IgD-negative memory B cell (primary cell): ENCODE measurements at regions not wholly inside any gene's neighbourhood (a gene's known extent, or its start where the extent isn't known, plus 50 kb on each side); places are given as distances from the start of the nearest gene placed in this dataset.

Experiments used
- H3K27ac Mint-ChIP-seq, 3 donors: one replicate each; pipeline ENCODE4 v1.8.0; 2020 to 2022; ENCODE audit warnings: mild to moderate bottlenecking in 3 of 3, mixed read lengths in 3 of 3, moderate library complexity in 1 of 3
- H3K27me3 Mint-ChIP-seq: one replicate; pipeline ENCODE4 v1.8.0; 2021; ENCODE audit warnings: mixed read lengths
- H3K36me3 Mint-ChIP-seq: one replicate; pipeline ENCODE4 v1.8.0; 2020; ENCODE audit warnings: mild to moderate bottlenecking, mixed read lengths
- H3K4me1 Mint-ChIP-seq, 3 donors: one replicate each; pipeline ENCODE4 v1.8.0; 2020 to 2022; ENCODE audit warnings: mixed read lengths in 3 of 3, mild to moderate bottlenecking in 1 of 3
- H3K4me3 Mint-ChIP-seq, 4 donors: one replicate each; pipeline ENCODE4 v1.8.0; 2020 to 2022; ENCODE audit warnings: mild to moderate bottlenecking in 4 of 4, mixed read lengths in 4 of 4, moderate library complexity in 3 of 4
- H3K9me3 Mint-ChIP-seq, 3 donors: one replicate each; pipeline ENCODE4 v1.8.0; 2020 to 2021; ENCODE audit warnings: mixed read lengths in 3 of 3, mild to moderate bottlenecking in 1 of 3

DNA sequence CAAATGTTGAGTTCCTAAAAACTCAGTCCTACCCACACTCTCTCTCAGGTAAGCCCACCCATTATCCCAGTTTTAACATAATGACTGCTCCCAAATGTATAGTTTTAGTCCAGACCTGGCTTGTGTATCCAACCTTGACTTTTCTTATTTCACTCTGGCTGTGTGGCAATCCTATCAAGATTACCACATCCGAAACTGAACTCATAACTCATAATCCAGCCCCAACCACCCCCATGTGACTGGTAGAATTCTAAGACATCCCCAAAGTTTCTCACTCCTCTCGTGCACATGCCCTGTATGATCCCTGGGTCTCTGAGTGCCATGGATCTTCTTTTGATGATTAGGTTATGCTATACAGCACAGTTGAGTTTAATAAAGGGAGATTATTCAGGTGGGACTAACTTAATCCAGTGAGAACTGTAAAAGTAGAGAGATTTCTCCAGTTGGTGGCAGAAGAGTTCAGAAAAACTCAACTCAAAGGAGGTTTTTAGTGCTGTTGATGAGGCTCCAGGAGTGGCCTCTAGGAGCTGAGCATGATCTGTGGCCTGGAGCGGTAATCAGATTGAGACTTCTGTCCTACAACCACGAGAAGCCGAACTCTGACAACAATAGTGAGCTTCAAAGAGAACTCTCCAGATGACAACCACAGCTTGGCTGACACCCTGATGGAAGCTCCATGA, 413.4 kb downstream of the ZNF536 start:
- Mint-ChIP-seq H3K9me3 (peaks cover 0 to 15% (median 4%) of the 10 kb centered on the region in 3 donors), H3K27me3 (no peaks in the 10 kb centered on the region), H3K4me3 (no peak overlapping the region), H3K4me1 (no peaks in the 10 kb centered on the region), H3K36me3 (no peaks in the 10 kb centered on the region), H3K27ac (no peak overlapping the region)

DNA sequence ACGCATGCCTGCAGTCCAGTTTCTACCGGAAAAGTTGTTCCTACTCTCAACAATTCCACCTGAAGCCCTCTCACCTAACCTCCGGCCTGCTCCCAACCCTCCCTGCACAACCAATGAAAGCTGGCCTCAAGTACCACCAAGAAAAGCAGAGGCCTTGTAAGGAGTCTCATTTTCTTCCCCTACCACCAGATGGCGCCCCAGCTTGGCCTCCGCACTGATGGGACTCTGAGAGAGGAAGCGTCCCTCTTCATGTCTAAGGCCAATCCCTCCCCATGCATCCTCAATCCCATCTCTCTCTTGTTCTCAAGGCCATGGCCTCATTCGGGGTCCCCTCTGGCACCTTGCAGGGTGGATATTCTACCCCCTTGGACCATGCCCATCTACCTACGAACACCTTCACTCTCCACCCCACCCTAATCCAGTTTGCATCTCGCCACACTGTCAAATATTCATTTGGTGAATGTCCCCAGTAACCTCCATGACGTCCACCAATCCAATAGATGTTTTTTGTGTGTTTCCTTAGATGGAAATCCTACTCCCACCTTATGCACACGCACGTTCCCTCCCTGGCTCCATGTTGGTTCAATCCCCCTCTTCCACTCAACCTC, 412.8 kb downstream of the ZNF536 start:
- Mint-ChIP-seq H3K4me1 (no peaks in the 10 kb centered on the region), H3K27me3 (no peaks in the 10 kb centered on the region), H3K9me3 (peaks cover 0 to 16% (median 4%) of the 10 kb centered on the region in 3 donors), H3K36me3 (no peaks in the 10 kb centered on the region), H3K4me3 (no peak overlapping the region), H3K27ac (no peak overlapping the region)

DNA sequence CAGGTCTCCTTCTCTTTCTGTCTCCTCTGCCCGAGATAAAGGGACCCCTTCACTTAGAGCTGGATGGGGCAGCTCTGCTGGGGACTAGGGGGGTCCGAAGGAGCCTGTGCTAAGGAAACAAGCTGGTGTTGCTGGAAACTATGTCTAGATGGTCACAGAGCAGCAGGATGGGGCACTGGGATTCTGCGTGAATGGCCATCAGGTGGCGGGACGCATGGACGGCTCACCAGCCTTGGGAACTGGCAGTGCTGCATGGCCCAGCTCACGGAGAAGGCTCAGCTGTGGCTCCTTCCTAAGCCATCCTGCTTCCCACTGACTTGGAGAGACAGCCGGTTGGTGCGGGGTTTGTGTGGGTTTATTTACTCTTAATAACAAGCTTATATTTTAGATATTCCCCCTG, 411.8 kb downstream of the ZNF536 start:
- Mint-ChIP-seq H3K27me3 (no peaks in the 10 kb centered on the region), H3K36me3 (no peaks in the 10 kb centered on the region)

DNA sequence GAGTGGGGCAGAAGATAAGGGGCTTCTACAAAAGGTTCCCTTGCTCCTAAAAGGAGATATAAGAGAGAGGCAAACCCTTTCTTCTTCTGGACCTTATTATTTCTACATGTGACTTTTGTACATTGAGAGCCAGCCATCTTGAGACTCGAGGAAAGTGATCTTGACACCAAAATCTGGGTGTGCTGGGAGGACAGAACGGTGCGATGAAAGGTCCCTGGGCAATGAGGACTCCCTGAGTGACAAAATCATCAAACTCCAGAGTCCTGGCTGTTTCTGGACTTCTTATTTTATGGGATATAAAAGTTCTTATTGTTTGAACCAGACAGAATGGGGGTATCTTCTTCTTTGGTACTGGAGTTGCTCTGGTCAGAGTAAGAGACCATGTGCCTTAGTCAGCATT, 411.0 kb downstream of the ZNF536 start:
- H3K36me3 Mint-ChIP-seq = no peaks in the 10 kb centered on the region
- H3K4me1 Mint-ChIP-seq = no peaks in the 10 kb centered on the region
- H3K27me3 Mint-ChIP-seq = no peaks in the 10 kb centered on the region
- no peak overlapping the region for H3K4me3 Mint-ChIP-seq
- H3K9me3 Mint-ChIP-seq = peaks cover 0 to 16% (median 4%) of the 10 kb centered on the region in 3 donors
- H3K27ac Mint-ChIP-seq = no peak overlapping the region

More for the DNA sequence above, 411.8 kb downstream of the ZNF536 start:
- peaks cover 0 to 16% (median 4%) of the 10 kb centered on the region in 3 donors for H3K9me3 Mint-ChIP-seq
- H3K4me1 Mint-ChIP-seq = no peaks in the 10 kb centered on the region
- H3K27ac Mint-ChIP-seq = no peak overlapping the region
- H3K4me3 Mint-ChIP-seq = no peak overlapping the region

DNA sequence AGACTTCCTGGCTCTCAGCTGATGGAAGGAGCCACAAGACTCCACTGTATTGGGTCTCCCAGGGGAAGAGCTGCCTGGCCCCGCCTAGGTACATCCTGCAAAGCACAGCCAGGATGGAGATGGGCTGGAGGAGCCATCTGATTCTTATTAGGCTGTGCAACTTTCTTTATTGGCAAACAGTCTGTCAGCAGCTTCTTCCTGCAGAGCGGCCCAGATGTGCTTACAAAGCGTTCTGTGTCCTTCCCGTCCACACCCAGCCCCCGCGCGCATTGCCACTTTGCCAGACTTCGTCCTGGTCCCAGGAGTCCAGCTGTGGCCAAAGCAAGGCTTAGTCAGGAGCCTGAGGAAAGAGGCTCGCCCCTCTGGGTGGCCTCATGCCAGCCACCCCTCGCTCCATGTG, 409.3 kb downstream of the ZNF536 start:
- H3K27me3 Mint-ChIP-seq = no peaks in the 10 kb centered on the region
- H3K36me3 Mint-ChIP-seq = no peaks in the 10 kb centered on the region
- peaks cover 0 to 17% (median 4%) of the 10 kb centered on the region in 3 donors for H3K9me3 Mint-ChIP-seq
- no peak overlapping the region for H3K27ac Mint-ChIP-seq
- no peaks in the 10 kb centered on the region for H3K4me1 Mint-ChIP-seq
- H3K4me3 Mint-ChIP-seq = no peak overlapping the region

DNA sequence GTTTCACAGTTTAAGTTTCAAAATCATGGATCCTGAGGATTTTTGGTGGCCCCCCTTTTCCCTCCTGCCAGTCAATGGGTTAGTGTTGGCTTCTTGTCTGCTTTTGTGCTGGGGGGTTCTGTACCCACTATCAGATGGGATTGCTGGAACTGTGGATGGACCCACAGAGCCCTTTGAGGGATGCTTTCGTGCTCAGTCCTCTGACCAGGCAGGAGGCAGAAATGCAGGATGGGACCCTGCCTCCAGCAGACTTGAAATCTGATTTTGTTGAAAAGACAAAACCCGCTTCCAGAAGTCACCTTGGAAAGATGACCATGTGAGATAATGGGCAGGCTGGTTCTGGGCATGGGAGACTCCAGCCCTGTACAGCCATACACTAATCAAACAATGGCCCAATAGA, 408.9 kb downstream of the ZNF536 start:
- no peaks in the 10 kb centered on the region for H3K27me3 Mint-ChIP-seq

DNA sequence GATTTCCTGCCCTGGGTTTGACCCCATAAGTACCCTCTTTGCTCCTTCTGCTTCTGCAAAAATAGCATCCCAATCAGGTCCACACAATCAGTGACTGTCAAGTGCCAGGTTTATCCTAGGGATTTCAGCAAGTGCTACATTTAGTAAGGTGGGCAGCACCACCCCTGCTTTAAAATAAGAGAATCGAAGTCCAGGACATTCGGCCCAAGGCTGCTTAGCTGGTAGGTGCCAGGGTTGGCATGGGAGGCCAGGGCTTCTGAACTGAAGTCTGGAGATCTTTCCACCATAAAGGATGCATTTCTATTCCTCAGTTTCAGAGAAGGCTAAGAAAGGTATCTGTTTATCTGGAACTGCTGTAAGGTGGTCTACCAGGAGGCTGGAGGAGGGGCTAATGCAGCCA, 408.3 kb downstream of the ZNF536 start:
- H3K27me3 Mint-ChIP-seq = no peaks in the 10 kb centered on the region
- H3K4me1 Mint-ChIP-seq = no peaks in the 10 kb centered on the region
- H3K36me3 Mint-ChIP-seq = no peaks in the 10 kb centered on the region

More for the DNA sequence above, 408.9 kb downstream of the ZNF536 start:
- Mint-ChIP-seq H3K27ac (no peak overlapping the region), H3K9me3 (peaks cover 0 to 15% (median 5%) of the 10 kb centered on the region in 3 donors), H3K4me1 (no peaks in the 10 kb centered on the region), H3K36me3 (no peaks in the 10 kb centered on the region), H3K4me3 (no peak overlapping the region)

DNA sequence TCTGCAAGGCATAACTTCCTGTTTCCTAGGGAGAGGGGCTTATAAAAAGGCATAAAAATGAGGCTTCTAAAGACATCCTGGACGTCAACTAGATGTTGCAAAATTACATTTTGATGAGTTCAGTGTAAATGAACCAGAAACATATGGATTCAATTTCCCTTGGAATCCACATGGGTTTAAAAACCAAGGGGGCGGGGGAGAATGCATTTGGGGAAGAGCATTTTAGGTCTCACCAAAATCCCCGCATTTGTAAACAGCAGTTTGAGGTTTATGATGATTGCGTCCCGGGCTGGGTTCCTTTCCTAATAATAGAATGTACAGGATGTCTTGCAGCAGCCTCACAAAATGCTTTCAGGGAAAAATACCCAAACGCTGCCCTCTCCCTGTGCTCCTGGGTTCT, 407.8 kb downstream of the ZNF536 start:
- Mint-ChIP-seq H3K27ac (no peak overlapping the region), H3K27me3 (no peaks in the 10 kb centered on the region), H3K4me3 (no peak overlapping the region)

More for the DNA sequence above, 408.3 kb downstream of the ZNF536 start:
- no peak overlapping the region for H3K4me3 Mint-ChIP-seq
- no peak overlapping the region for H3K27ac Mint-ChIP-seq
- peaks cover under 1 to 14% (median 7%) of the 10 kb centered on the region in 3 donors for H3K9me3 Mint-ChIP-seq

DNA sequence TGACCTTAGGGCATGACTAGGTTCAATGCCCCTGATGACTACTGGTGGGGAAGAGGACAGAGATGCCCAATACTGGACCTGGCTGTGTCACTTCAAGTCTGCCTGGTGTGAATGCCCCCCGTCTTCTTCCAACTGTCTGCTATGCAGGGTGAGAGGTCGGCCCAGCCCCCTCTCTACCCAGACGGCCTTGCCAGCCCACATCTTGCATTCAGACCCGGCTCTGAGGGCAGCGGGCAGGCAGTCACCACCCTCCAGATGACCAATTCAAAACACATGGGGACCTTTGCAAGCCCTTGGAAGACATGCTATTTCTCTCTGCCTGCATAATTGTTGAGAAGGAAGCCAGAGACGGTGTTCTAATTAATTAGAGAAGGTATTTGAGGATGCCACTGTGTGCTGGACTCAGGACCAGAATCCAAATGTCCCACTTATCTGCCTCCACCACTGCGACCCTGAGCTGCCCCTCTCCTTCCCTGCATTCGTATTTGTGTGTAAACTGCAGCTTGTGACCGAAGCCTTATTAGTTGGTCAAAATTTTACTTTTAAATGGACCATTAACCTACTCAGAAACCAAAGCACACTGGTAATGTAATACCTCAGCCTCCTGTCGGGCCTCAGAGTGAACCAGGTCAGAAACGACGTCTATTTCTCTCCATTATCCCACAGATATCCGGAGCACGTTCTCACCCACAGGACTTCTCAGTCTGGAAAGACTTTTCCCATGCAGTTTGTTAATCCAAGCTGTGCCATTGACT, 407.0 kb downstream of the ZNF536 start:
- Mint-ChIP-seq H3K27me3 (no peaks in the 10 kb centered on the region), H3K4me1 (no peaks in the 10 kb centered on the region), H3K4me3 (no peak overlapping the region), H3K27ac (no peak overlapping the region), H3K9me3 (peaks cover 4 to 12% (median 9%) of the 10 kb centered on the region in 3 donors), H3K36me3 (no peaks in the 10 kb centered on the region)

More for the DNA sequence above, 407.8 kb downstream of the ZNF536 start:
- peaks cover 3 to 12% (median 5%) of the 10 kb centered on the region in 3 donors for H3K9me3 Mint-ChIP-seq
- H3K36me3 Mint-ChIP-seq = no peaks in the 10 kb centered on the region
- no peaks in the 10 kb centered on the region for H3K4me1 Mint-ChIP-seq

DNA sequence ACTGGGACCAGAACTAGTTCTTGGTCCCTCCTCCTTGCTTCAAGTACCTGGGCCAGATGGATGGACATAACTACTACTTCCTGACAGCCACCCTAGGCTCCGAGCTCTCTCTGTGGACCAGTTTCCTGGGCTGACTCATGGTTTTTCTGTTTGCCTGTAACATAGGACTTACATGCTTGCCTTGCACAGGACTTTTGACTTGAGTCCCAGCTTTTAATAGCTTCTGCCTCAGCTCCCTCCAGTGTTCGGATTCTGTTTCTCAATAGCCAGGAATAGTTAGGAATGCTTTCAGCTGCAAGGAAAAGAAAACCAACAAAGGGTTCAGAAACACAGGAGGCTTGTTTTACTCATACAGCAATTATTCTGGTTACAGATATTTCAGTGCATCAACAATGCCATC, 405.9 kb downstream of the ZNF536 start:
- Mint-ChIP-seq H3K36me3 (no peaks in the 10 kb centered on the region), H3K27me3 (no peaks in the 10 kb centered on the region), H3K9me3 (peaks cover 9 to 14% (median 13%) of the 10 kb centered on the region in 3 donors), H3K4me1 (no peaks in the 10 kb centered on the region), H3K27ac (no peak overlapping the region), H3K4me3 (no peak overlapping the region)

DNA sequence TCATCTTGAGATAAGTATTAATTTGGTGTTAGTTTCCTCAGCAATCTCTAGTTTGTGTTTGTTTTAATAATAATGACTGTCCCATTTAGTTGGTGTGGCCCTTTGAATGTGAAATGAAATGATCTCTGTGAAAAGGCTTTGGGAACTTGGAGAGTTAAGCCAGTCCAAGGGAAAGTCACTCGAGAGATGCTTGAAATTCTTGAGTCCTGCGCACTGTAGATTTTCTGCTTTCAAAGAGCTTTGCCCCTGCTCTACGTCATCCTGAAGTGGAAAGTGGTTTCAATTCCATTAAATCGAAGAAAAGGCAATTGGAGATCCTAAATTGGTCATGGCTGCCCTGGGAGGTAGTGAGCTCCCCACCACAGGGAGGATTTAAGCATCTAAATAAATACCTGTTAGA, 403.8 kb downstream of the ZNF536 start:
- Mint-ChIP-seq H3K9me3 (peaks cover 9 to 13% (median 13%) of the 10 kb centered on the region in 3 donors), H3K36me3 (no peaks in the 10 kb centered on the region), H3K27ac (peak overlapping the region in 1 of 3 donors; percentile 8), H3K27me3 (no peaks in the 10 kb centered on the region), H3K4me1 (no peaks in the 10 kb centered on the region), H3K4me3 (no peak overlapping the region)

DNA sequence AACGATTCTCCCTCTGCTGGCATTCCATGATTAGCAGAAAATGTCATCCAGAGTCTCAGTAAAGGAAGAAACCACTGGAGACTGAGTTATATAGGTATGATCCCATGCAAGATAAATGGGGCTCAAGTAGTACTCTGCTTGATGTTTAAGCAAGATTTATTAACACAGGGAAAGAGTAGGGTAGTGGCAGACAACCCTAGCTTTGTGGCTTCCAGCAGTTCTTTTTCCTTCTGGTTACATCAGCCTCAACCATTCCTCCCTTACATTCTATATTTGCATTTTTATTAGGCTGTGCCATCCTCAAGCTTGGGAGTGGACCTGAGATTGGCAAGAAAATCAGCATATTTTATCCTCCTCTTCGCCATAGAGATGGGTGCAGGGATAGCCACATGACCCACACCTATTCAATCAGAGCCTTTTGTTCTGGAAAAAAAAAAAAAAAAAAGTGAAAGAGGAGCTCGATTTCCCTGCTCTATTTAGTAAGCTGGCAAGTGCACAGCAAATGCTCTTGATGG, 402.1 kb downstream of the ZNF536 start:
- H3K27ac Mint-ChIP-seq = no peak overlapping the region
- no peak overlapping the region for H3K4me3 Mint-ChIP-seq
- H3K9me3 Mint-ChIP-seq = peaks cover 8 to 17% (median 13%) of the 10 kb centered on the region in 3 donors
- no peaks in the 10 kb centered on the region for H3K4me1 Mint-ChIP-seq
- no peaks in the 10 kb centered on the region for H3K36me3 Mint-ChIP-seq
- H3K27me3 Mint-ChIP-seq = no peaks in the 10 kb centered on the region

DNA sequence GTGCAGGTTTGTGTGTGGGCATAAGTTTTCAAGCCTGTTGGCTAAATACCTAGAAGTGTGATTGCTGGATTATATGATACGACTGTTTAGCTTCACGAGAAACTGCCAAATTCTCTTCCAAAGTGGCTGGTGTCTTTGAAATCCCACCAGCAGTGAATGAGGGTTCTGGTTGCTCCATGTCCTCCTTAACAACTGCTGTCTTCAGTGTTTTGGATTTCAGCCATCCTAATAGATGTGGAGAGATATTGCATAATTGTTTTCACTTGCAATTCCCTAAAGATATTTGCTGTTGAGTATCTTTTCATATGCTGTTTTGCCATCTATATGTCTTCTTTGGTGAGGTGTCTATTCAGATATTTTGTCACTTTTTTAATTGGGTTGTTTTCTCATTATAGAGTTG, 390.5 kb downstream of the ZNF536 start:
- Mint-ChIP-seq H3K4me3 (no peak overlapping the region), H3K27me3 (no peaks in the 10 kb centered on the region), H3K4me1 (no peaks in the 10 kb centered on the region), H3K27ac (no peak overlapping the region), H3K9me3 (peaks cover 3 to 4% (median 4%) of the 10 kb centered on the region in 3 donors), H3K36me3 (no peaks in the 10 kb centered on the region)

DNA sequence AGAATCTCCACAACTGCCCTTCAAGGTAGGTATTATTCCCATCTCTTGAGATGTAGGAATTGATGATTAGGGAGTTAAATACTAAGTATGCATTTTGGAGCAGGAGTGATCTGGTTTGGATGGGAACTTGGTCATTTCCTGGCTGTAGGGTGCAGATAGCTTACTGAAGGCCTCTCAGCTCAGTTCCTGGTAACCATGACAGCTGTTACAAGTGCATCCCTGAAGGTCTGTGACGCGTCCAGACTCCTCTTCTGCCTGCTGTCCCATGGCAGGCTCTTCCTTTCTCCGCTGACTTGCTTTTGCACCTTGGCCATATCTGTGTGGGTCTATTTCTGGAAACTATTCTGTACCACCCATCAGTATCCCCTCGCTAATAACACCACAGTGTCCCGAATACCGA, 387.8 kb downstream of the ZNF536 start:
- Mint-ChIP-seq H3K4me1 (no peaks in the 10 kb centered on the region), H3K27ac (no peak overlapping the region), H3K9me3 (peaks cover 2 to 7% (median 2%) of the 10 kb centered on the region in 3 donors), H3K36me3 (no peaks in the 10 kb centered on the region), H3K27me3 (no peaks in the 10 kb centered on the region), H3K4me3 (no peak overlapping the region)
